GM12875 (cell line): ENCODE measurements at regions not wholly inside any gene's neighbourhood (a gene's known extent, or its start where the extent isn't known, plus 50 kb on each side); places are given as distances from the start of the nearest gene placed in this dataset.

Experiments
- H3K4me3 ChIP-seq: one replicate; pipeline ENCODE4 v1.5.1; 2011; ENCODE audit warnings: low read depth, low read length, control low read depth
- TF ChIP-seq, protein P1 (sequence below): IDR thresholded peaks from 2 replicates; pipeline ENCODE4 v1.5.1; 2011; ENCODE audit warnings: low read depth, mild to moderate bottlenecking, control low read depth, inconsistent platforms, low read length, moderate library complexity, borderline replicate concordance; ENCODE audit not compliant: insufficient read depth

DNA sequence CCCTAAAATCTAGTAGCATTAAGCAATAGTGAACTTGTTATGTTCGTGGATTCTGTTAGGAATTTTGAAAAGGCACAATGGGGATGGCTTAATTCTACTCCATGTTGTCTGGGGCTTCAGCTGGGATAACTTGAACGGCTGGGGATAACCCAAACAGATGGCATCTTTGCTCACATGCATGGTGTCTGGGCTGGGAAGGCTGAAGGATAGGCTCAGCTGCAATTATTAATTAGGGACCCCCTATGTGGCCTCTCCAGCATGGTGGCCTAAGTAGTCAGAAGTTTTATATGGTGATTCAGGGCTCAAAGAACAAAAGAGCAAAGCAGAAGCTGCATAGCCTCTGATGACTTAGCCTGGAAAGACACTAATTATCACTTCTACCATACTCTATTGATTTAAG lies 551.1 kb downstream of the PSAT1 start:
- H3K4me3 ChIP-seq = no peak overlapping the region
- TF ChIP-seq, protein P1, sequence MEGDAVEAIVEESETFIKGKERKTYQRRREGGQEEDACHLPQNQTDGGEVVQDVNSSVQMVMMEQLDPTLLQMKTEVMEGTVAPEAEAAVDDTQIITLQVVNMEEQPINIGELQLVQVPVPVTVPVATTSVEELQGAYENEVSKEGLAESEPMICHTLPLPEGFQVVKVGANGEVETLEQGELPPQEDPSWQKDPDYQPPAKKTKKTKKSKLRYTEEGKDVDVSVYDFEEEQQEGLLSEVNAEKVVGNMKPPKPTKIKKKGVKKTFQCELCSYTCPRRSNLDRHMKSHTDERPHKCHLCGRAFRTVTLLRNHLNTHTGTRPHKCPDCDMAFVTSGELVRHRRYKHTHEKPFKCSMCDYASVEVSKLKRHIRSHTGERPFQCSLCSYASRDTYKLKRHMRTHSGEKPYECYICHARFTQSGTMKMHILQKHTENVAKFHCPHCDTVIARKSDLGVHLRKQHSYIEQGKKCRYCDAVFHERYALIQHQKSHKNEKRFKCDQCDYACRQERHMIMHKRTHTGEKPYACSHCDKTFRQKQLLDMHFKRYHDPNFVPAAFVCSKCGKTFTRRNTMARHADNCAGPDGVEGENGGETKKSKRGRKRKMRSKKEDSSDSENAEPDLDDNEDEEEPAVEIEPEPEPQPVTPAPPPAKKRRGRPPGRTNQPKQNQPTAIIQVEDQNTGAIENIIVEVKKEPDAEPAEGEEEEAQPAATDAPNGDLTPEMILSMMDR = no peak

DNA sequence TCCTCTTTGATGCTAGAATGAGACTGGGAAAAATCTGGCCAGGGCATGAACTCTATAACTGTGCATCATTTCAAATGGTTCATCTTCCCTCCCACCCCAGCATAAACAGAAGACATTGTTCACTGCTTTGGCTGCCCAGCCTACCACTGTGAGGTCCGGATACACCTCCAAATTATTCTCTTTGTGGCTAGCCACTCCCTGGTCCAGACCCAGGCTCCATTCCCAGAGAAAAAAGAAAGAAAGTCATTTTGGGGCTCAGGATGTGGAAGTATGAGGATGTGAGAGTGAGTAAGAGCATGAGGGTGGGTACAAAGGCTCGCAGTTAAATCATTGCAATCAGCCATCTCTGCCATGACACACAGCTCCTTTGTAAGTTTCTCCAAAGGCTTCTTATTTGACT lies 559.2 kb downstream of the PSAT1 start:
- TF ChIP-seq, protein P1 = no peak
- H3K4me3 ChIP-seq = no peak overlapping the region

DNA sequence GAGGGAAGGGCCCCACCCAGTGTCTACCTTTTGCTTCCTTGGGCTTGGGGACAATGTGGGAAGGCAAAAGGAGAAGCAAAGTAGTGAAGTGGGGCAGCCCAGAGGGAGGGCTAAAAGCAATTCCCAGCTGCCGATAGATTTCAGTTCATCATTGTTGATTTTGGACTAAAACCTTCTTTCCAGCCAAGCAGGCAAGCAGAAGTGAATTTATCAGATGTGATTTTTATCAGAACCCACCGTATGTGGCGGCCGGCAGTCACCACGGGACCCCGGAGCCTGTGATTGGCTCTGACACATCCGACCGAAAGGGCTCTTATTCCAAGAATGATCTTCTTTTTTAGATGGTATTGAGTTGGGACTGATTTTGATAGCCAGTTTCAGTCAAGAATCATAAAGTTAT lies 559.9 kb downstream of the PSAT1 start:
- H3K4me3 ChIP-seq = no peak overlapping the region
- TF ChIP-seq, protein P1 = no peak

DNA sequence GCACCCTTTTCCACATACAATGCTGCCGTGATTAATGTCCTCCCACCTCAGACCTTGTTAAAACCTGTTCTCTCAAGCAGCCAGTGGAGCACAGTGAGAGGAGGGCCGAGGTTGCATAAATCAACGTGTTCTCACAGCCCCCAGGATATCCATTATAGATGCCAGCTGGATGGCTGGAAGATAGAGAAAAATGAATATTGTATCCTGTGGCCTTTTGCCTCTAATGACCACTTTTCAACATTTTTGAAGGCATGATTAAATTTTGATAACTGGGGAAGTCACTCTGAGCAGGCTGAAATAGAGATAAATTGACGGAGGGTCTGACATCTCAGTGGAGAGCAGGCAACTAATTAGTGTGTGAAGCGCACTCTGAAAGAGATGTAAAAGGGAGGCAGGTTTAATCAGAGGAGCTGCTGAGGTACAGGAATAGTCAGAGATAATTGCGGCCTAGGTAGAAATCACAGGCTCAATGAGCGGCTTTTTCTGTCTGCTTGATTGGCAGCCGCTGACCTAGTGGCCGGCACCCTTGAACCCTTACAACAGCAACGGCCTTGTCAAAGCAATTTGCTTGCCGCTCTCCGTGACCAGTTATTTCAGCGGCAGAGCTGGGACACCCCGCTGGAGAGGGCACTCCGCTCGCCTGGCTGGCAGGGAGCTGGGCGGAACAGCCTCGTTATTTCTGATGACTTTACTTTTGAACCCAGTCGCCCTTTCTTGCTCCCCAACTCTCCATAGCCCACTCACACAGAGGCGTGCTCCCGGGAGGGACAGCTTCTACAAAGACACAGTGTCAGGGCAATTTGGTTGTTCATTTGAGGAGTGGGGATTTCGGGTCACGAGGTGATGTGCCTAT lies 560.7 kb downstream of the PSAT1 start:
- no peak overlapping the region for H3K4me3 ChIP-seq
- TF ChIP-seq, protein P1 = no peak

- no peak overlapping the region for H3K4me3 ChIP-seq
- TF ChIP-seq, protein P1 = no peak
Measured at GRCh38 chr9:78858266-78858665, 561.3 kb downstream of the PSAT1 start.

- TF ChIP-seq, protein P1 = no peak
- no peak overlapping the region for H3K4me3 ChIP-seq
Measured at GRCh38 chr9:78860801-78861475, 564.0 kb downstream of the PSAT1 start.

DNA sequence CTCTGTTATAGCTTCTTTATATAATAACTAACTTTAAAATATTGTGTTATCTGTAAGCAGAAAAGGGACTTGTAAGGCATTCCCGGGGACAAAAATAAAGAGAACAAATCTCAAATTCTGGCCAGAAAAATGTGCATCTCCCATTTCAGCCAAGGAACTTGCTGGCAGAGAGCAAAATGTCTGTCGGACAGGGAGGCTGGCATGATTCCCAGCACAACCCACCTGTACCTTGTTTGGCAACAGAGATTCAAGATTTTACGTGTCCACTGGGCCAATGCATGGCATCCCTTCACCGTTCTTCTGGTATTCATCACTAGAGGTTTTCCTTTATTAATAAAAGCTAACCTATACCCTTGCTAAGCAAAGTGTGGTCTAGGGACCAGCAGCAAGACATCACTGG lies 566.6 kb downstream of the PSAT1 start:
- no peak overlapping the region for H3K4me3 ChIP-seq
- TF ChIP-seq, protein P1 = no peak
